PC-9 (cell line): ENCODE measurements at regions not wholly inside any gene's neighbourhood (a gene's known extent, or its start where the extent isn't known, plus 50 kb on each side); places are given as distances from the start of the nearest gene placed in this dataset.

Source experiments
- CTCF ChIP-seq: fragments of 200-600 bp; sonication (generic); conservative IDR thresholded peaks from 2 replicates; pipeline ENCODE4 v1.6.1; 2017; ENCODE audit warnings: mixed run types, antibody characterized with exemption, mild to moderate bottlenecking, moderate library complexity
- EZH2 ChIP-seq: fragments of 200-600 bp; sonication (generic); IDR thresholded peaks from 2 replicates; pipeline ENCODE4 v1.8.0; 2017; ENCODE audit warnings: antibody characterized with exemption, low read depth

GRCh38 chr5:120072068-120072761 lies 391.9 kb upstream of the PRR16 start:
- TF ChIP-seq CTCF = no peak
- TF ChIP-seq EZH2 = no peak
